ENCODE measurements at regions not wholly inside any gene's neighbourhood (a gene's known extent, or its start where the extent isn't known, plus 50 kb on each side); places are given as distances from the start of the nearest gene placed in this dataset.

GRCh38 chr12:41777064-41777790 is 367.4 kb downstream of the GXYLT1 start:
- DNase-seq (ENCODE audit: extremely low spot score, unreplicated experiment) = no peak
- Mint-ChIP-seq H3K9me3 (peaks cover 9% of the 10 kb centered on the region), H3K27ac (no peak overlapping the region)

DNA sequence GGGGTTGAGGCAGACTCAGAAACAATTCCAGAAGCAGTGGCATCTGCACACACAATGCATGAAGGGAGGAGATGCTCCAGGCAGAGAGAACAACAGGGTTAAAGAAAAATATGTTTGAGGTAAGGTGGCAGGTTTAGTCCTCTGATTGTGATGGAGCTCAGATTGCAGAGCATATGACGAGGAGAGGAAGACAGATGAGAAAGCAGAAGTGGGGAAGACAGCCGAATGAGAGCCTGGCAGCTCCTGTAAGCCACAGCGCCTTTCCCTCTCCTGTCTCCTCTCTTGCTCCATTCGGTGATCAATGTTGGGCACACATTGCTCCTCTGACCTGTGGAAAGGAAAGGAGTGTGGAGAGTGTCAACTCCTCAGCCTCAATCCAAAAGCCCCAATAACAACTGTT is 372.2 kb downstream of the GXYLT1 start:
- Mint-ChIP-seq H3K4me3 (no peak overlapping the region), H3K27me3 (peaks cover 3% of the 10 kb centered on the region), H3K27ac (no peak overlapping the region), H3K36me3 (no peaks in the 10 kb centered on the region), H3K4me1 (ENCODE audit: unreplicated experiment) (no peaks in the 10 kb centered on the region), H3K9me3 (peaks cover 4% of the 10 kb centered on the region)
- no peak for TF ChIP-seq CTCF (conservative IDR thresholded peaks at IDR 0.05)
- DNase-seq (ENCODE audit: extremely low spot score, unreplicated experiment) = no peak

More at GRCh38 chr12:41777064-41777790, 367.4 kb downstream of the GXYLT1 start:
- Mint-ChIP-seq H3K4me1 (ENCODE audit: unreplicated experiment) (no peaks in the 10 kb centered on the region), H3K27me3 (peaks cover 5% of the 10 kb centered on the region), H3K36me3 (no peaks in the 10 kb centered on the region), H3K4me3 (no peak overlapping the region)
- no peak for TF ChIP-seq CTCF (conservative IDR thresholded peaks at IDR 0.05)

DNA sequence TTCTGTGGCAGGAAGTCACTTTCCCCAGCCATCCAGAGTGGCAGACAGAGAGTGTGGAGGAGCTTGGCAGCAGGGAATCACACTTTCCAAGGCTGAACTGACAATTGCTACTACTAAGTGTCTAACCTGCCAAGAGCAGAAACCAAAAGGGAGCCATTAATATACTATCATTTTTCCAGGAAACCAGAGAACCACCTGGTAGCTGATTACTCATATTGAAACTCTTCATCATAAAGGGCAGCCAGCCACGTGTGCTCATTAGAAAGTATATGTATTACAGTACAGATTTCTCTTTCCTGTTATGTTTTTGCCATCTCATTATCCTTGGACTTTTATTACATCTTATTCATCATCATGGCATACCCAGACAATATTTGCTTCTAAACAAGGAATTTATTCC is 374.9 kb downstream of the GXYLT1 start:
- DNase-seq (ENCODE audit: extremely low spot score, unreplicated experiment) = no peak
- Mint-ChIP-seq H3K27ac (no peak overlapping the region), H3K4me3 (no peak overlapping the region), H3K36me3 (no peaks in the 10 kb centered on the region), H3K4me1 (ENCODE audit: unreplicated experiment) (no peaks in the 10 kb centered on the region), H3K27me3 (no peaks in the 10 kb centered on the region), H3K9me3 (peaks cover 4% of the 10 kb centered on the region)
- no peak for TF ChIP-seq CTCF (conservative IDR thresholded peaks at IDR 0.05)

DNA sequence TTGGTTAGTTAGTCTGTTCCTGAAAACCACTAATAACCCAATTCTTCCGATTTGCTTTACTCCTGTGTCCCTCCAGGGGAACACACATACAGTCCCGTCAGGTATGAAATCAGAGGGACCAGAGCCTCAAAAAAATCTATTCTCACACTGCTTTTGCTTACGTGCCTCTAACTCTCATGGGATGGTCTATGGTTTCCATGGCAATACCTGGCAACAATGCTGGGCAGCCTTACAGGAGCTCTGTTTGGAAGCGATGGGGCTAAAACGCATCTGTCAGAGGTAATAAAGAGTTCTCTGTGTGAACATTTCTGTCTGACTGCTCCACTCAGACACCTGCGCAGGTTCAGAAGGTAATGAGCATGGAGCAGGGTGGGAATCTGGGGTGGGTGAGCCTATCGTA is 376.2 kb downstream of the GXYLT1 start:
- Mint-ChIP-seq H3K27me3 (no peaks in the 10 kb centered on the region), H3K36me3 (no peaks in the 10 kb centered on the region), H3K4me3 (no peak overlapping the region), H3K4me1 (ENCODE audit: unreplicated experiment) (no peaks in the 10 kb centered on the region), H3K27ac (no peak overlapping the region), H3K9me3 (peaks cover 4% of the 10 kb centered on the region)
- no peak for DNase-seq (ENCODE audit: extremely low spot score, unreplicated experiment)
- TF ChIP-seq CTCF (conservative IDR thresholded peaks at IDR 0.05) = no peak

DNA sequence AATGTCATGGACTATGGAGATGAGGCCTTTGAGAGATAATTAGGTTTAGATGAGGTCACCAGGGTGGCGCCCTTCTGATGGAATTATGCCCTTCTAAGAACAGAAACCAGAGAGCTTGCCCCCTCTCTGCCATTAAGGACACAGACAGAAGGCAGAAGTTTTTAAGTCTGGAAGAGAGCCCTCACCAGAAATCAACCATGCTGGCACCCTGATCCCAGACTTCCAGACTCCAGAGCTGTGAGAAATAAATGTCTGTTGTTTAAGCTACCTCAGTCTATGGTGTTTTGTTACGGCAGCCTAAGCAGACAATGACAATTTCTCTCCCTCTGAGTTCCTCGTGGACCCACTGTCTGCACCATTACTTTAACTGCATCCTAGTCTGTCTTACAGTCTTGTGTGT is 382.0 kb downstream of the GXYLT1 start:
- no peak for TF ChIP-seq CTCF (conservative IDR thresholded peaks at IDR 0.05)
- Mint-ChIP-seq H3K4me1 (ENCODE audit: unreplicated experiment) (no peaks in the 10 kb centered on the region), H3K4me3 (no peak overlapping the region), H3K36me3 (no peaks in the 10 kb centered on the region), H3K9me3 (peaks cover 6% of the 10 kb centered on the region), H3K27me3 (no peaks in the 10 kb centered on the region), H3K27ac (no peak overlapping the region)
- no peak for DNase-seq (ENCODE audit: extremely low spot score, unreplicated experiment)
